Tibial artery (tissue), 4 donors: ENCODE measurements at regions not wholly inside any gene's neighbourhood (a gene's known extent, or its start where the extent isn't known, plus 50 kb on each side); places are given as distances from the start of the nearest gene placed in this dataset.

Source experiments
- DNase-seq, 2 donors: peaks; one replicate each; pipeline ENCODE4 v3.0.0-alpha.2; 2019
- H3K27ac ChIP-seq, 2 donors: fragments of 200-600 bp; sonication (generic) in 1 of 2; 1 replicate in 1 of 2; 2 replicates in 1 of 2; pipeline ENCODE4 v1.5.1; 2018 to 2019; ENCODE audit warnings: mild to moderate bottlenecking in 1 of 2
- H3K27me3 ChIP-seq, 2 donors: fragments of 200-600 bp; sonication (generic) in 1 of 2; one replicate each; pipeline versions ENCODE4 v1.5.1 to v1.6.0; 2016 to 2019
- H3K36me3 ChIP-seq, 3 donors: fragments of 200-600 bp; sonication (generic) in 2 of 3; one replicate each; pipeline ENCODE4 v1.5.1; 2016 to 2019; ENCODE audit warnings: mild to moderate bottlenecking in 2 of 3
- H3K4me1 ChIP-seq, 4 donors: fragments of 200-600 bp; sonication (generic) in 2 of 4; 1 replicate in 3 of 4; 2 replicates in 1 of 4; pipeline ENCODE4 v1.5.1; 2016 to 2019
- H3K4me3 ChIP-seq, 2 donors: fragments of 200-600 bp; sonication (generic) in 1 of 2; 1 replicate in 1 of 2; 2 replicates in 1 of 2; pipeline ENCODE4 v1.5.1; 2018 to 2019; ENCODE audit warnings: mild to moderate bottlenecking in 2 of 2
- H3K9me3 ChIP-seq, 3 donors: fragments of 200-600 bp; sonication (generic) in 1 of 3; one replicate each; pipeline ENCODE4 v1.5.1; 2016 to 2019
- CTCF ChIP-seq, 2 experiments: fragments of 200-600 bp in 1 of 2; fragments of 450-650 bp in 1 of 2; IDR thresholded peaks; one replicate each; pipeline ENCODE4 v1.5.1; 2017 to 2019; ENCODE audit warnings: antibody characterized with exemption in 2 of 2, mild to moderate bottlenecking in 1 of 2, moderate library complexity in 1 of 2
- intact Hi-C: fragments of 100-400 bp; cut with DNase I; formaldehyde crosslinking; loops from one replicate; pipeline ENCODE4 v1.15.0; 2023; ENCODE audit warnings: low total_unique reads

GRCh38 chr2:129092956-129093355 is 774.3 kb upstream of the HS6ST1 start:
- no peak for TF ChIP-seq CTCF (IDR thresholded peaks at IDR 0.05)
- DNase-seq = no peak

GRCh38 chr2:129101186-129101585 is 782.5 kb upstream of the HS6ST1 start:
- no peak overlapping the region for H3K27ac ChIP-seq
- no peak overlapping the region for H3K4me3 ChIP-seq
- no peaks in the 10 kb centered on the region for H3K9me3 ChIP-seq
- H3K27me3 ChIP-seq = no peaks in the 10 kb centered on the region
- no peaks in the 10 kb centered on the region for H3K4me1 ChIP-seq
- DNase-seq = no peak
- no peaks in the 10 kb centered on the region for H3K36me3 ChIP-seq
- intact Hi-C loops = no loop called here
- TF ChIP-seq CTCF (IDR thresholded peaks at IDR 0.05) = no peak

More at GRCh38 chr2:129092956-129093355, 774.3 kb upstream of the HS6ST1 start:
- no peak overlapping the region for H3K4me3 ChIP-seq
- intact Hi-C loops = no loop called here
- no peaks in the 10 kb centered on the region for H3K27me3 ChIP-seq
- no peaks in the 10 kb centered on the region for H3K36me3 ChIP-seq
- peaks cover 0 to 4% (median under 1%) of the 10 kb centered on the region in 4 donors for H3K4me1 ChIP-seq
- no peaks in the 10 kb centered on the region for H3K9me3 ChIP-seq
- no peak overlapping the region for H3K27ac ChIP-seq

- Histone ChIP-seq H3K4me1 (no peaks in the 10 kb centered on the region), H3K27ac (no peak overlapping the region), H3K4me3 (no peak overlapping the region), H3K36me3 (no peaks in the 10 kb centered on the region), H3K27me3 (no peaks in the 10 kb centered on the region), H3K9me3 (no peaks in the 10 kb centered on the region)
- DNase-seq = no peak
- intact Hi-C loops = no loop called here
- TF ChIP-seq CTCF (IDR thresholded peaks at IDR 0.05) = no peak
Observed at GRCh38 chr2:129103936-129104878, 785.5 kb upstream of the HS6ST1 start.

GRCh38 chr2:129112181-129112580 is 793.5 kb upstream of the HS6ST1 start:
- Histone ChIP-seq H3K27ac (no peak overlapping the region), H3K36me3 (no peaks in the 10 kb centered on the region), H3K4me1 (peaks cover 0 to 4% (median 1%) of the 10 kb centered on the region in 4 donors), H3K9me3 (no peaks in the 10 kb centered on the region), H3K4me3 (no peak overlapping the region), H3K27me3 (no peaks in the 10 kb centered on the region)
- intact Hi-C loops = no loop called here
- TF ChIP-seq CTCF (IDR thresholded peaks at IDR 0.05) = no peak
- no peak for DNase-seq

GRCh38 chr2:129113776-129114175 is 795.1 kb upstream of the HS6ST1 start:
- H3K4me3 ChIP-seq = no peak overlapping the region
- no peak for DNase-seq
- no peaks in the 10 kb centered on the region for H3K9me3 ChIP-seq

More at GRCh38 chr2:129113776-129114175, 795.1 kb upstream of the HS6ST1 start:
- intact Hi-C loops = no loop called here
- no peaks in the 10 kb centered on the region for H3K27me3 ChIP-seq
- TF ChIP-seq CTCF (IDR thresholded peaks at IDR 0.05) = no peak
- H3K4me1 ChIP-seq = peaks cover 0 to 18% (median 12%) of the 10 kb centered on the region in 4 donors
- H3K27ac ChIP-seq = no peak overlapping the region
- no peaks in the 10 kb centered on the region for H3K36me3 ChIP-seq
